ENCODE measurements at regions not wholly inside any gene's neighbourhood (a gene's known extent, or its start where the extent isn't known, plus 50 kb on each side); places are given as distances from the start of the nearest gene placed in this dataset.

- Histone ChIP-seq H3K36me3 (replicated peaks in 1 of 2; ENCODE audit: control insufficient read depth in 2 of 2, insufficient read depth in 2 of 2, low read length in 2 of 2) (no peaks in the 10 kb centered on the region), H2AK5ac (ENCODE audit: low read depth, low read length) (no peak overlapping the region), H3K18ac (ENCODE audit: low read length) (no peak overlapping the region), H4K8ac (ENCODE audit: low read depth, low read length) (no peak overlapping the region), H3K79me1 (ENCODE audit: low read depth, low read length) (no peaks in the 10 kb centered on the region), H3K4ac (ENCODE audit: low read length) (no peak overlapping the region), H3K4me3 (ENCODE audit: low read length in 2 of 2) (no peak overlapping the region), H3K9me3 (replicated peaks in 1 of 2; ENCODE audit: control insufficient read depth in 2 of 2, insufficient read depth in 1 of 2, low read depth in 1 of 2, low read length in 2 of 2) (no peaks in the 10 kb centered on the region), H2BK12ac (ENCODE audit: low read length) (no peak overlapping the region), H3K27ac (replicated peaks; ENCODE audit: low read length) (no peak overlapping the region), H4K91ac (ENCODE audit: low read depth, low read length, poor library complexity) (no peak overlapping the region), H3K4me1 (ENCODE audit: control insufficient read depth in 2 of 2, insufficient read depth in 1 of 2, low read depth in 1 of 2, low read length in 2 of 2) (peaks cover 0 to 8% of the 10 kb centered on the region in 2 donors), H2BK15ac (ENCODE audit: low read length) (no peak overlapping the region), H3K4me2 (ENCODE audit: insufficient read depth, low read length, poor library complexity, severe bottlenecking) (no peak overlapping the region), H3K27me3 (ENCODE audit: control insufficient read depth in 3 of 3, insufficient read depth in 3 of 3, low read depth in 1 of 3, low read length in 3 of 3) (peaks cover 0 to 3% (median 0%) of the 10 kb centered on the region in 3 experiments), H2BK5ac (ENCODE audit: low read length) (no peak overlapping the region), H3K14ac (ENCODE audit: low read length) (no peak overlapping the region), H2BK120ac (ENCODE audit: low read depth, low read length) (no peak overlapping the region), H3K23ac (ENCODE audit: low read depth, low read length, poor library complexity) (no peak overlapping the region), H2AFZ (ENCODE audit: low read length) (no peak overlapping the region), H3K9ac (ENCODE audit: low read depth, low read length, poor library complexity) (no peak overlapping the region)
- WGBS, 2 donors (ENCODE audit: extremely low coverage in 2 of 2, insufficient read length in 2 of 2, insufficient replicate concordance in 1 of 2), result no CpG with 5 or more reads among the region's 3 CpGs
- no peak for DNase-seq (ENCODE audit: low spot score)
Observed at GRCh38 chr15:52980446-52980845, 190.3 kb upstream of the ONECUT1 start.

DNA sequence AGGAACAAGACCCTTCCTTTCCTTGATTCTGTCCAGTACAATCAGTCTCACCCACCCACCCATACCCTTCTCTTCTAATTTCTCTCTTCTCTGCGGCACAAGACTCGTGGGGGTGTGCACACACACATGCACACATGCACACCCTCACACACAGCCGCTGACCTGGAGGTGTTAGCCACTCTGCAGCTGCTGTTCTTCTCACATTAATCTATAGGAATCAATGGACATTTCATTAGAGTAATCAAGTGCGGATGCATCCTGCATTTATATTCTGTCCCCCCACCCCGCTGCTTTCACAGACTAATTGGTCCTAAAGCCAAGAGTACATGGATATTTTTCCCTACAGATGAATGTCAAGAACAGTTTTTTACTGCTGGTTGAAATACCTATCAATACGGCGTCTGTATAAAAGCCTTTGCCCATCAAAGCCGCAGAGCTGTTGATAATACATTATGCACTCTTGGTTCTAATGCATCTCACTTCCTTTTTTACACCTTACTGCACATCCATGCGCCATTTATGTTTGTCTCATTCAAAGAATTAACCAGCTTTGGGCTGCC is 186.5 kb upstream of the ONECUT1 start:
- no peak overlapping the region for H3K9ac ChIP-seq (ENCODE audit: low read depth, low read length, poor library complexity)
- H3K4me3 ChIP-seq (ENCODE audit: low read length in 2 of 2), result no peak overlapping the region
- no peak overlapping the region for H4K8ac ChIP-seq (ENCODE audit: low read depth, low read length)
- H3K14ac ChIP-seq (ENCODE audit: low read length), result no peak overlapping the region
- no peak overlapping the region for H3K4me2 ChIP-seq (ENCODE audit: insufficient read depth, low read length, poor library complexity, severe bottlenecking)
- H2BK15ac ChIP-seq (ENCODE audit: low read length), result no peak overlapping the region
- H2BK5ac ChIP-seq (ENCODE audit: low read length), result no peak overlapping the region
- no peaks in the 10 kb centered on the region for H3K9me3 ChIP-seq (replicated peaks in 1 of 2; ENCODE audit: control insufficient read depth in 2 of 2, insufficient read depth in 1 of 2, low read depth in 1 of 2, low read length in 2 of 2)
- no peak for DNase-seq (ENCODE audit: low spot score)
- H3K36me3 ChIP-seq (replicated peaks in 1 of 2; ENCODE audit: control insufficient read depth in 2 of 2, insufficient read depth in 2 of 2, low read length in 2 of 2), result no peaks in the 10 kb centered on the region
- no peak overlapping the region for H4K91ac ChIP-seq (ENCODE audit: low read depth, low read length, poor library complexity)
- no peak overlapping the region for H3K23ac ChIP-seq (ENCODE audit: low read depth, low read length, poor library complexity)
- no peaks in the 10 kb centered on the region for H3K79me1 ChIP-seq (ENCODE audit: low read depth, low read length)
- H3K4me1 ChIP-seq (ENCODE audit: control insufficient read depth in 2 of 2, insufficient read depth in 1 of 2, low read depth in 1 of 2, low read length in 2 of 2), result peaks cover 0 to 5% of the 10 kb centered on the region in 2 donors
- no CpG with 5 or more reads among the region's 9 CpGs for WGBS, 2 donors (ENCODE audit: extremely low coverage in 2 of 2, insufficient read length in 2 of 2, insufficient replicate concordance in 1 of 2)
- no peak overlapping the region for H3K18ac ChIP-seq (ENCODE audit: low read length)
- H2AFZ ChIP-seq (ENCODE audit: low read length), result no peak overlapping the region
- H2BK12ac ChIP-seq (ENCODE audit: low read length), result no peak overlapping the region
- H2BK120ac ChIP-seq (ENCODE audit: low read depth, low read length), result no peak overlapping the region
- H3K27ac ChIP-seq (replicated peaks; ENCODE audit: low read length), result no peak overlapping the region
- no peak overlapping the region for H3K4ac ChIP-seq (ENCODE audit: low read length)
- H3K27me3 ChIP-seq (ENCODE audit: control insufficient read depth in 3 of 3, insufficient read depth in 3 of 3, low read depth in 1 of 3, low read length in 3 of 3), result peaks cover 0 to 3% (median 0%) of the 10 kb centered on the region in 3 experiments
- no peak overlapping the region for H2AK5ac ChIP-seq (ENCODE audit: low read depth, low read length)

DNA sequence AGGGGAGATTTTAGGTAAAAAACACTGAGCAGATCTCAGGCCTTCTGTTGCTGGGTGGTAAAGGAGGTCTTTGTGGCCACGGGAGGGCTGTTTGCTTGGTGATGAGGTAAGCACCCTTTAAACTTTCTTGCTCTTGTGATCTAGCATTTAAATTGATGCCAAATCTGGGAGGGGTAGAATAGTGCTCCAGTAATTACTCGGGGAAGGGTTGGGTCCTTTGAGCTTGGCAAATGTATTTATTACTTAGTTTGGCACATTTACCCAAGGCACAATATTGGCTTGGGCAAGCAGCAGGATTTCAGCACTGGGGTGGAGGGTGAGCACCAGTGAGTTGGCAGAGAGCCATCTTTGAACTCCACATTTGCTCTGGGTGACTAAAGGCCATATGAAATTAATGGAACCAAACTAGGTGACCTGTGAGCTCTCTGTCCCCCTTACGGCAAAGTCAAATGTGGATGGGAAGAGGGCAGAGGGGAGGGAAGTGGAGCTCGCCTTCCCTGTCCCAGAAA is 185.9 kb upstream of the ONECUT1 start:
- H2AFZ ChIP-seq (ENCODE audit: low read length), result no peak overlapping the region
- no peak overlapping the region for H3K23ac ChIP-seq (ENCODE audit: low read depth, low read length, poor library complexity)
- WGBS, 2 donors (ENCODE audit: extremely low coverage in 2 of 2, insufficient read length in 2 of 2, insufficient replicate concordance in 1 of 2), result no CpG with 5 or more reads among the region's 4 CpGs
- H3K4me3 ChIP-seq (ENCODE audit: low read length in 2 of 2), result no peak overlapping the region
- H3K14ac ChIP-seq (ENCODE audit: low read length), result no peak overlapping the region
- no peaks in the 10 kb centered on the region for H3K36me3 ChIP-seq (replicated peaks in 1 of 2; ENCODE audit: control insufficient read depth in 2 of 2, insufficient read depth in 2 of 2, low read length in 2 of 2)
- no peaks in the 10 kb centered on the region for H3K79me1 ChIP-seq (ENCODE audit: low read depth, low read length)
- H3K4me2 ChIP-seq (ENCODE audit: insufficient read depth, low read length, poor library complexity, severe bottlenecking), result no peak overlapping the region
- H3K4me1 ChIP-seq (ENCODE audit: control insufficient read depth in 2 of 2, insufficient read depth in 1 of 2, low read depth in 1 of 2, low read length in 2 of 2), result peaks cover 0 to 5% of the 10 kb centered on the region in 2 donors
- H3K9ac ChIP-seq (ENCODE audit: low read depth, low read length, poor library complexity), result no peak overlapping the region
- no peak overlapping the region for H3K27ac ChIP-seq (replicated peaks; ENCODE audit: low read length)
- H4K91ac ChIP-seq (ENCODE audit: low read depth, low read length, poor library complexity), result no peak overlapping the region
- H3K9me3 ChIP-seq (replicated peaks in 1 of 2; ENCODE audit: control insufficient read depth in 2 of 2, insufficient read depth in 1 of 2, low read depth in 1 of 2, low read length in 2 of 2), result no peaks in the 10 kb centered on the region
- DNase-seq (ENCODE audit: low spot score), result no peak
- no peak overlapping the region for H2BK12ac ChIP-seq (ENCODE audit: low read length)
- no peak overlapping the region for H2AK5ac ChIP-seq (ENCODE audit: low read depth, low read length)
- no peak overlapping the region for H2BK15ac ChIP-seq (ENCODE audit: low read length)
- no peak overlapping the region for H2BK5ac ChIP-seq (ENCODE audit: low read length)
- no peak overlapping the region for H2BK120ac ChIP-seq (ENCODE audit: low read depth, low read length)
- H3K18ac ChIP-seq (ENCODE audit: low read length), result no peak overlapping the region
- no peak overlapping the region for H3K4ac ChIP-seq (ENCODE audit: low read length)
- H4K8ac ChIP-seq (ENCODE audit: low read depth, low read length), result no peak overlapping the region
- peaks cover 0 to 3% (median 0%) of the 10 kb centered on the region in 3 experiments for H3K27me3 ChIP-seq (ENCODE audit: control insufficient read depth in 3 of 3, insufficient read depth in 3 of 3, low read depth in 1 of 3, low read length in 3 of 3)

DNA sequence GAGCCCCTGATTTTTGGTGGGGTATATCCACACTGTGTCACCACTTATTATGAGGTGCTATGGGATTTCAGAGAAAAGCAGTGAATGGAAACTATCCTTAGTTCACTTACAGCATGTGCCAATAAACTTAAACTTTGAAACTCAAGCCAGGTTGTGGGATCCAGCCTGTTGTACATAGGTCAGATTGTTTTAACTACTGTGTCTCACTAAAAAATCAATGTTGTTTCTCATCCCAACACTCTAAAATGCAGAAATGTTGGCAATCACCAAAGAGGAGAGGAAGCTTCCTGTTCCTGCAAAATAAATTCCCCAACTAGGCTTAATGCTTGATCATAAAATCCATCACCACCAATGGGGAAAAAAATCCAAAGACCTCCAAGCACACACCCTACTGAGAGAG is 173.7 kb upstream of the ONECUT1 start:
- Histone ChIP-seq H3K36me3 (replicated peaks in 1 of 2; ENCODE audit: control insufficient read depth in 2 of 2, insufficient read depth in 2 of 2, low read length in 2 of 2) (no peaks in the 10 kb centered on the region), H3K4me3 (ENCODE audit: low read length in 2 of 2) (no peak overlapping the region), H3K79me1 (ENCODE audit: low read depth, low read length) (no peaks in the 10 kb centered on the region), H3K23ac (ENCODE audit: low read depth, low read length, poor library complexity) (no peak overlapping the region), H3K9ac (ENCODE audit: low read depth, low read length, poor library complexity) (no peak overlapping the region), H2BK15ac (ENCODE audit: low read length) (no peak overlapping the region), H3K9me3 (replicated peaks in 1 of 2; ENCODE audit: control insufficient read depth in 2 of 2, insufficient read depth in 1 of 2, low read depth in 1 of 2, low read length in 2 of 2) (no peaks in the 10 kb centered on the region), H2AK5ac (ENCODE audit: low read depth, low read length) (no peak overlapping the region), H2BK5ac (ENCODE audit: low read length) (no peak overlapping the region), H3K18ac (ENCODE audit: low read length) (no peak overlapping the region), H2BK12ac (ENCODE audit: low read length) (no peak overlapping the region), H3K4ac (ENCODE audit: low read length) (no peak overlapping the region), H4K8ac (ENCODE audit: low read depth, low read length) (no peak overlapping the region), H3K14ac (ENCODE audit: low read length) (no peak overlapping the region), H3K4me2 (ENCODE audit: insufficient read depth, low read length, poor library complexity, severe bottlenecking) (no peak overlapping the region), H2AFZ (ENCODE audit: low read length) (no peak overlapping the region), H3K27ac (replicated peaks; ENCODE audit: low read length) (no peak overlapping the region), H4K91ac (ENCODE audit: low read depth, low read length, poor library complexity) (no peak overlapping the region), H3K27me3 (ENCODE audit: control insufficient read depth in 3 of 3, insufficient read depth in 3 of 3, low read depth in 1 of 3, low read length in 3 of 3) (no peaks in the 10 kb centered on the region), H2BK120ac (ENCODE audit: low read depth, low read length) (no peak overlapping the region), H3K4me1 (ENCODE audit: control insufficient read depth in 2 of 2, insufficient read depth in 1 of 2, low read depth in 1 of 2, low read length in 2 of 2) (peaks cover 0 to 2% of the 10 kb centered on the region in 2 donors)
- no peak for DNase-seq (ENCODE audit: low spot score)
